WTC11 (cell line): ENCODE measurements at regions not wholly inside any gene's neighbourhood (a gene's known extent, or its start where the extent isn't known, plus 50 kb on each side); places are given as distances from the start of the nearest gene placed in this dataset.

ENCODE experiments used
- IRF2 ChIP-seq: sonication (generic); formaldehyde crosslinking; IDR thresholded peaks from 2 replicates; pipeline ENCODE4 v1.8.0; 2022; ENCODE audit warnings: low read depth, missing genetic modification reagents, borderline replicate concordance
- KAT7 ChIP-seq: sonication (generic); formaldehyde crosslinking; IDR thresholded peaks from 2 replicates; pipeline ENCODE4 v1.8.1; 2023; ENCODE audit warnings: missing genetic modification reagents, mild to moderate bottlenecking, borderline replicate concordance
- NFE2L1 ChIP-seq: sonication (generic); formaldehyde crosslinking; IDR thresholded peaks from 2 replicates; pipeline ENCODE4 v1.8.1; 2023; ENCODE audit warnings: missing genetic modification reagents
- SMAD3 ChIP-seq: sonication (generic); formaldehyde crosslinking; IDR thresholded peaks from 2 replicates; pipeline ENCODE4 v1.8.0; 2022; ENCODE audit warnings: missing genetic modification reagents, mild to moderate bottlenecking, borderline replicate concordance
- SP1 ChIP-seq: sonication (generic); formaldehyde crosslinking; conservative IDR thresholded peaks from 2 replicates; pipeline ENCODE4 v1.8.1; 2022; ENCODE audit warnings: missing genetic modification reagents
- ZNF138 ChIP-seq: sonication (generic); formaldehyde crosslinking; conservative IDR thresholded peaks from 2 replicates; pipeline ENCODE4 v1.8.1; 2022; ENCODE audit warnings: mild to moderate bottlenecking, moderate library complexity, missing genetic modification reagents
- TF ChIP-seq, protein P1 (sequence below): fragments of 200-600 bp; IDR thresholded peaks from 2 replicates; pipeline ENCODE4 v1.8.0; 2022; ENCODE audit warnings: antibody characterized with exemption
- TF ChIP-seq, protein P2 (sequence below): sonication (generic); formaldehyde crosslinking; IDR thresholded peaks from 2 replicates; pipeline ENCODE4 v1.8.0; 2023; ENCODE audit warnings: missing genetic modification reagents, mild to moderate bottlenecking, borderline replicate concordance

DNA sequence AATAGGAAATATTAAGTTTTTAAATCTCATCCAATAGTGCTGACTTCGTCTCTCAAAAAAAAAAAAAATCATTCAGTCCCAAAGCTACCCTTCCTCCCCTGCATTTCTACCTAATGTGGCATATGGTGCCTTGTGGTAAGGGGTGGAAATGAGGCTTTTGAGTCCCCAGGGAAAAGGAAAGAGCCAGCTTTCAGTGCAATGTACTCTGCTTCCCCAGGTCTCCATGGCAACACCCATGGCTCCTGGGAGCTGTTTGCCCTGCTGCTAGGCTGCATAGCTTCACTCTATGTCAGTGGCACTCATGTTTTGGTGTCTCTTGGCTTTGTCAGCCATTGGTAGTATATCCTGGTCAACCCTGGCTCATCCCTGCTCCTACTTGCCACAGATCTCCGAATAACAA lies 175.9 kb downstream of the SLC39A8 start:
- TF ChIP-seq, protein P1, sequence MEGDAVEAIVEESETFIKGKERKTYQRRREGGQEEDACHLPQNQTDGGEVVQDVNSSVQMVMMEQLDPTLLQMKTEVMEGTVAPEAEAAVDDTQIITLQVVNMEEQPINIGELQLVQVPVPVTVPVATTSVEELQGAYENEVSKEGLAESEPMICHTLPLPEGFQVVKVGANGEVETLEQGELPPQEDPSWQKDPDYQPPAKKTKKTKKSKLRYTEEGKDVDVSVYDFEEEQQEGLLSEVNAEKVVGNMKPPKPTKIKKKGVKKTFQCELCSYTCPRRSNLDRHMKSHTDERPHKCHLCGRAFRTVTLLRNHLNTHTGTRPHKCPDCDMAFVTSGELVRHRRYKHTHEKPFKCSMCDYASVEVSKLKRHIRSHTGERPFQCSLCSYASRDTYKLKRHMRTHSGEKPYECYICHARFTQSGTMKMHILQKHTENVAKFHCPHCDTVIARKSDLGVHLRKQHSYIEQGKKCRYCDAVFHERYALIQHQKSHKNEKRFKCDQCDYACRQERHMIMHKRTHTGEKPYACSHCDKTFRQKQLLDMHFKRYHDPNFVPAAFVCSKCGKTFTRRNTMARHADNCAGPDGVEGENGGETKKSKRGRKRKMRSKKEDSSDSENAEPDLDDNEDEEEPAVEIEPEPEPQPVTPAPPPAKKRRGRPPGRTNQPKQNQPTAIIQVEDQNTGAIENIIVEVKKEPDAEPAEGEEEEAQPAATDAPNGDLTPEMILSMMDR = no peak
- TF ChIP-seq SP1 (no peak), ZNF138 (no peak), KAT7 (CRISPR knock-in tag) (no peak), SMAD3 (no peak), IRF2 (CRISPR knock-in tag) (no peak), NFE2L1 (CRISPR knock-in tag) (no peak)
- TF ChIP-seq, protein P2, sequence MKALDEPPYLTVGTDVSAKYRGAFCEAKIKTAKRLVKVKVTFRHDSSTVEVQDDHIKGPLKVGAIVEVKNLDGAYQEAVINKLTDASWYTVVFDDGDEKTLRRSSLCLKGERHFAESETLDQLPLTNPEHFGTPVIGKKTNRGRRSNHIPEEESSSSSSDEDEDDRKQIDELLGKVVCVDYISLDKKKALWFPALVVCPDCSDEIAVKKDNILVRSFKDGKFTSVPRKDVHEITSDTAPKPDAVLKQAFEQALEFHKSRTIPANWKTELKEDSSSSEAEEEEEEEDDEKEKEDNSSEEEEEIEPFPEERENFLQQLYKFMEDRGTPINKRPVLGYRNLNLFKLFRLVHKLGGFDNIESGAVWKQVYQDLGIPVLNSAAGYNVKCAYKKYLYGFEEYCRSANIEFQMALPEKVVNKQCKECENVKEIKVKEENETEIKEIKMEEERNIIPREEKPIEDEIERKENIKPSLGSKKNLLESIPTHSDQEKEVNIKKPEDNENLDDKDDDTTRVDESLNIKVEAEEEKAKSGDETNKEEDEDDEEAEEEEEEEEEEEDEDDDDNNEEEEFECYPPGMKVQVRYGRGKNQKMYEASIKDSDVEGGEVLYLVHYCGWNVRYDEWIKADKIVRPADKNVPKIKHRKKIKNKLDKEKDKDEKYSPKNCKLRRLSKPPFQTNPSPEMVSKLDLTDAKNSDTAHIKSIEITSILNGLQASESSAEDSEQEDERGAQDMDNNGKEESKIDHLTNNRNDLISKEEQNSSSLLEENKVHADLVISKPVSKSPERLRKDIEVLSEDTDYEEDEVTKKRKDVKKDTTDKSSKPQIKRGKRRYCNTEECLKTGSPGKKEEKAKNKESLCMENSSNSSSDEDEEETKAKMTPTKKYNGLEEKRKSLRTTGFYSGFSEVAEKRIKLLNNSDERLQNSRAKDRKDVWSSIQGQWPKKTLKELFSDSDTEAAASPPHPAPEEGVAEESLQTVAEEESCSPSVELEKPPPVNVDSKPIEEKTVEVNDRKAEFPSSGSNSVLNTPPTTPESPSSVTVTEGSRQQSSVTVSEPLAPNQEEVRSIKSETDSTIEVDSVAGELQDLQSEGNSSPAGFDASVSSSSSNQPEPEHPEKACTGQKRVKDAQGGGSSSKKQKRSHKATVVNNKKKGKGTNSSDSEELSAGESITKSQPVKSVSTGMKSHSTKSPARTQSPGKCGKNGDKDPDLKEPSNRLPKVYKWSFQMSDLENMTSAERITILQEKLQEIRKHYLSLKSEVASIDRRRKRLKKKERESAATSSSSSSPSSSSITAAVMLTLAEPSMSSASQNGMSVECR (CRISPR knock-in tag) = no peak
